CD4-positive, alpha-beta T cell treated with Interleukin-15 for 1 hour (primary cell): ENCODE measurements at regions not wholly inside any gene's neighbourhood (a gene's known extent, or its start where the extent isn't known, plus 50 kb on each side); places are given as distances from the start of the nearest gene placed in this dataset.
"Not testable (repeated sequence)": the region's sequence is repeated elsewhere in the genome, so short reads cannot be mapped to it uniquely, and the experiment has no call there.

ENCODE experiments used
- DNase-seq: peaks from one replicate; pipeline ENCODE4 v3.0.0-alpha.2; 2020

GRCh38 chr5:40453689-40454088, 226.0 kb upstream of the PTGER4 start:
- DNase-seq = no peak

GRCh38 chr5:40452874-40453624, 226.7 kb upstream of the PTGER4 start:
- DNase-seq = no peak

GRCh38 chr5:40447438-40447837, 232.3 kb upstream of the PTGER4 start:
- DNase-seq = no peak

GRCh38 chr5:40446910-40447309, 232.8 kb upstream of the PTGER4 start:
- peak; percentile 22 for DNase-seq

GRCh38 chr5:40442346-40442745, 237.4 kb upstream of the PTGER4 start:
- DNase-seq = no peak

GRCh38 chr5:40441733-40442132, 238.0 kb upstream of the PTGER4 start:
- peak; percentile 34 for DNase-seq

GRCh38 chr5:40440746-40441145, 239.0 kb upstream of the PTGER4 start:
- no peak for DNase-seq

GRCh38 chr5:40439103-40439502, 240.6 kb upstream of the PTGER4 start:
- DNase-seq = peak; percentile 50

- not testable (repeated sequence) for DNase-seq
Measured at GRCh38 chr5:40438646-40439045, 241.1 kb upstream of the PTGER4 start.

- DNase-seq = peak; percentile 71
Measured at GRCh38 chr5:40437452-40437861, 242.3 kb upstream of the PTGER4 start.

- DNase-seq = peak; percentile 62
Measured at GRCh38 chr5:40436535-40437237, 243.0 kb upstream of the PTGER4 start.

GRCh38 chr5:40435706-40436105, 244.0 kb upstream of the PTGER4 start:
- DNase-seq = not testable (repeated sequence)

- DNase-seq = no peak
Measured at GRCh38 chr5:40432836-40433235, 246.9 kb upstream of the PTGER4 start.

- no peak for DNase-seq
Measured at GRCh38 chr5:40431734-40432133, 248.0 kb upstream of the PTGER4 start.

- DNase-seq = no peak
Measured at GRCh38 chr5:40430101-40430710, 249.5 kb upstream of the PTGER4 start.

- peak; percentile 49 for DNase-seq
Measured at GRCh38 chr5:40429258-40430100, 250.2 kb upstream of the PTGER4 start.

- DNase-seq = no peak
Measured at GRCh38 chr5:40428815-40429214, 250.9 kb upstream of the PTGER4 start.

GRCh38 chr5:40428126-40428525, 251.6 kb upstream of the PTGER4 start:
- DNase-seq = peak; percentile 54

GRCh38 chr5:40417046-40417810, 262.5 kb upstream of the PTGER4 start:
- not testable (repeated sequence) for DNase-seq

- no peak for DNase-seq
Measured at GRCh38 chr5:40416588-40416987, 263.1 kb upstream of the PTGER4 start.

- DNase-seq = no peak
Measured at GRCh38 chr5:40416098-40416497, 263.6 kb upstream of the PTGER4 start.

GRCh38 chr5:40414922-40415321, 264.8 kb upstream of the PTGER4 start:
- no peak for DNase-seq
